AG04449 (cell line): ENCODE measurements at regions not wholly inside any gene's neighbourhood (a gene's known extent, or its start where the extent isn't known, plus 50 kb on each side); places are given as distances from the start of the nearest gene placed in this dataset.

Experiments
- CTCF ChIA-PET: fragments of 350-600 bp; formaldehyde crosslinking; extraction: SDS; loops from one replicate; lab custom pipeline; 2021; ENCODE audit warnings: antibody characterized with exemption; lab: Yijun Ruan, JAX
- POLR2A ChIA-PET: fragments of 400-600, 350-600 bp; formaldehyde crosslinking; extraction: SDS; loops from one replicate; lab custom pipeline; 2020; ENCODE audit warnings: antibody characterized with exemption, inconsistent platforms; lab: Yijun Ruan, JAX
- DNase-seq: peaks from one replicate; pipeline ENCODE4 v3.0.0-alpha.2; 2010; ENCODE audit warnings: low read depth, low spot score
- H3K4me3 ChIP-seq: 2 replicates; pipeline ENCODE4 v1.5.1; 2011; ENCODE audit warnings: low read depth, mild to moderate bottlenecking, control low read depth, low read length
- CTCF ChIP-seq: IDR thresholded peaks from one replicate; pipeline ENCODE4 v1.5.1; 2011; ENCODE audit warnings: mild to moderate bottlenecking, moderate library complexity, low read length, control low read depth, inconsistent platforms; ENCODE audit not compliant: insufficient read depth; ENCODE audit errors: missing control alignments

GRCh38 chr1:70811815-70812214, 235.8 kb downstream of the PTGER3 start:
- TF ChIP-seq CTCF = no peak
- CTCF ChIA-PET = no interaction called here
- no peak for DNase-seq
- POLR2A ChIA-PET = no interaction called here
- no peak overlapping the region for H3K4me3 ChIP-seq

- CTCF ChIA-PET = no interaction called here
- no peak for TF ChIP-seq CTCF
Observed at GRCh38 chr1:70812442-70813109, 235.0 kb downstream of the PTGER3 start.

GRCh38 chr1:70818401-70818800, 229.2 kb downstream of the PTGER3 start:
- DNase-seq = no peak
- no peak overlapping the region for H3K4me3 ChIP-seq
- no peak for TF ChIP-seq CTCF
- ChIA-PET CTCF (no interaction called here), POLR2A (no interaction called here)

More at GRCh38 chr1:70812442-70813109, 235.0 kb downstream of the PTGER3 start:
- POLR2A ChIA-PET = no interaction called here
- no peak overlapping the region for H3K4me3 ChIP-seq
- no peak for DNase-seq

- DNase-seq = no peak
- no peak for TF ChIP-seq CTCF
- H3K4me3 ChIP-seq = no peak overlapping the region
- ChIA-PET POLR2A (no interaction called here), CTCF (no interaction called here)
Observed at GRCh38 chr1:70819231-70819630, 228.4 kb downstream of the PTGER3 start.

DNA sequence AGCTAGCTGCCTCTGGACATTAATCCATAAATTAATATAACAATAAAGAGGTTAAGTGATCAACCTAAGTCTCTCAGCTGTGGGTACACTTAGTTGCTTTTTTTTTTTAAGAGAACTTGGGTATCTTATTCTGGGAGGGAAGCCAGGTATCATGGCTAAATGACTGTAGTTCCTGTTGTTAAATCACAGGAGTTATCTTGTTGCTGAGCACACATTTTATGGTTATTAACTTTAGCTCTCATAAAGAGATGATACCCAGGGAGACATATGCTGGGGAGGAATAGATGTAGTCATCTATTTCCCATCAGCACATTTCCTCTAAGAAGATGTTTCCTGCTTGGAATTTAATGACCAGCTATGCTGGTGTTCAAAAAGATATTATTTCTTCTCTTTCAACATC, 227.8 kb downstream of the PTGER3 start:
- CTCF ChIA-PET = no interaction called here
- POLR2A ChIA-PET = no interaction called here
- DNase-seq = no peak
- H3K4me3 ChIP-seq = no peak overlapping the region
- TF ChIP-seq CTCF = no peak

- TF ChIP-seq CTCF = no peak
- no peak overlapping the region for H3K4me3 ChIP-seq
- DNase-seq = no peak
- POLR2A ChIA-PET = no interaction called here
- CTCF ChIA-PET = no interaction called here
Observed at GRCh38 chr1:70820396-70820795, 227.2 kb downstream of the PTGER3 start.
